Adrenal gland (tissue), 9 donors: ENCODE measurements at regions not wholly inside any gene's neighbourhood (a gene's known extent, or its start where the extent isn't known, plus 50 kb on each side); places are given as distances from the start of the nearest gene placed in this dataset.

Experiments
- DNase-seq, 7 donors: peaks; one replicate each; pipeline ENCODE4 v3.0.0-alpha.2; 2019 to 2020
- H3K27ac ChIP-seq, 5 donors: fragments of 200-600 bp; sonication (generic) in 4 of 5; 1 replicate in 3 of 5; 2 replicates in 2 of 5; pipeline versions ENCODE4 v1.5.1 to v1.8.0; 2016 to 2020; ENCODE audit warnings: mild to moderate bottlenecking in 1 of 5
- H3K27me3 ChIP-seq: fragments of 200-600 bp; 2 replicates; pipeline ENCODE4 v1.8.0; 2021
- H3K36me3 ChIP-seq, 2 donors: fragments of 200-600 bp; replicated peaks in 1 of 2; 1 replicate in 1 of 2; 2 replicates in 1 of 2; pipeline versions ENCODE4 v1.5.1 to v1.8.0; 2018 to 2022
- H3K4me1 ChIP-seq, 2 donors: fragments of 200-600 bp; replicated peaks in 1 of 2; 1 replicate in 1 of 2; 2 replicates in 1 of 2; pipeline versions ENCODE4 v1.5.1 to v1.8.0; 2018 to 2021
- H3K4me3 ChIP-seq, 4 donors: fragments of 200-600 bp; sonication (generic) in 3 of 4; one replicate each; pipeline ENCODE4 v1.5.1; 2016 to 2018
- H3K9me3 ChIP-seq, 3 donors: fragments of 200-600 bp; sonication (generic) in 1 of 3; replicated peaks in 1 of 3; 1 replicate in 2 of 3; 2 replicates in 1 of 3; pipeline versions ENCODE4 v1.5.1 to v1.8.0; 2016 to 2021
- POLR2A ChIP-seq, 2 donors: fragments of 450-650 bp; IDR thresholded peaks; one replicate each; pipeline ENCODE4 v1.6.1; 2017; ENCODE audit warnings: antibody characterized with exemption in 2 of 2, mild to moderate bottlenecking in 2 of 2, moderate library complexity in 1 of 2
- WGBS, 4 donors: extraction: QIAGEN DNeasy Blood & Tissue Kit in 2 of 4; methylation state at CpG; one replicate each; pipeline versions ENCODE4 v1.1.5 to v1.1.7; 2013 to 2017; 5-methylcytosine and 5-hydroxymethylcytosine counted together
- intact Hi-C, 2 donors: fragments of 100-400 bp; cut with DNase I; formaldehyde crosslinking; loops; one replicate each; pipeline versions ENCODE4 v1.14.1 to v1.15.0; 2022 to 2023
- TF ChIP-seq, protein P1 (sequence below), 6 experiments: fragments of 450-650 bp in 4 of 6; fragments of 200-600 bp in 2 of 6; sonication (generic) in 1 of 6; IDR thresholded peaks; 1 replicate in 5 of 6; 2 replicates in 1 of 6; pipeline versions ENCODE4 v1.5.1 to v1.8.0; 2016 to 2021; ENCODE audit warnings: antibody characterized with exemption in 6 of 6, mild to moderate bottlenecking in 2 of 6, moderate library complexity in 1 of 6
- donor health status: healthy with polysubstance abuse.
- donor health status: Bipolar disorder and iron deficiency.
- donor health status: DM: yes; HTN: yes; CAD: no.
- donor health status: DM: no; HTN: no; CAD: no.
- donor health status: DM: no; HTN: no; CAD: no.

DNA sequence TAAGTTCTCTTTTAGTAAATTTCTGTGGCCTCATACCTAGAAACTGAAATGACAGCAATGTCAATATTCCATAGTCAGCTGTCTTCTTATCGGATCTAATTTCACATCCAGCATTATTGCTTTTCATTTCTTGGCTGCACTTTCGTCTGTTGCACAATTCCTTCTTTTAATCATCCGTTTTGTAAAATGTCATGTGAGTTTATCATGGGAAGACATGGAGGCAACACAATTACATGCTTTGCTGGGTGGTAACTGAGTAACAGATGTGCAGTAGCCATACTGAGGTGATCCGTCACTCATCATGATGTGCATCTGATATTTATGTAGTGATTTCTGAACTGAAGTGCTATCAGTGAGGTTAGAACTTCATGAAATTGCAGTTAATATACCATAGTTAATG, 68.3 kb upstream of the SLC7A11 start:
- no peaks in the 10 kb centered on the region for H3K4me1 ChIP-seq
- no peak overlapping the region for H3K27ac ChIP-seq
- no peaks in the 10 kb centered on the region for H3K27me3 ChIP-seq
- intact Hi-C loops, result no loop called here
- H3K36me3 ChIP-seq, result no peaks in the 10 kb centered on the region
- H3K4me3 ChIP-seq, result no peak overlapping the region
- H3K9me3 ChIP-seq, result no peaks in the 10 kb centered on the region
- no peak for DNase-seq
- TF ChIP-seq, protein P1, sequence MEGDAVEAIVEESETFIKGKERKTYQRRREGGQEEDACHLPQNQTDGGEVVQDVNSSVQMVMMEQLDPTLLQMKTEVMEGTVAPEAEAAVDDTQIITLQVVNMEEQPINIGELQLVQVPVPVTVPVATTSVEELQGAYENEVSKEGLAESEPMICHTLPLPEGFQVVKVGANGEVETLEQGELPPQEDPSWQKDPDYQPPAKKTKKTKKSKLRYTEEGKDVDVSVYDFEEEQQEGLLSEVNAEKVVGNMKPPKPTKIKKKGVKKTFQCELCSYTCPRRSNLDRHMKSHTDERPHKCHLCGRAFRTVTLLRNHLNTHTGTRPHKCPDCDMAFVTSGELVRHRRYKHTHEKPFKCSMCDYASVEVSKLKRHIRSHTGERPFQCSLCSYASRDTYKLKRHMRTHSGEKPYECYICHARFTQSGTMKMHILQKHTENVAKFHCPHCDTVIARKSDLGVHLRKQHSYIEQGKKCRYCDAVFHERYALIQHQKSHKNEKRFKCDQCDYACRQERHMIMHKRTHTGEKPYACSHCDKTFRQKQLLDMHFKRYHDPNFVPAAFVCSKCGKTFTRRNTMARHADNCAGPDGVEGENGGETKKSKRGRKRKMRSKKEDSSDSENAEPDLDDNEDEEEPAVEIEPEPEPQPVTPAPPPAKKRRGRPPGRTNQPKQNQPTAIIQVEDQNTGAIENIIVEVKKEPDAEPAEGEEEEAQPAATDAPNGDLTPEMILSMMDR (IDR thresholded peaks at IDR 0.05), result no peak
- TF ChIP-seq POLR2A (IDR thresholded peaks at IDR 0.05), result no peak
- 45 to 68% (median 64%) methylated on average over 4 of the region's 4 CpGs for WGBS, 4 donors

DNA sequence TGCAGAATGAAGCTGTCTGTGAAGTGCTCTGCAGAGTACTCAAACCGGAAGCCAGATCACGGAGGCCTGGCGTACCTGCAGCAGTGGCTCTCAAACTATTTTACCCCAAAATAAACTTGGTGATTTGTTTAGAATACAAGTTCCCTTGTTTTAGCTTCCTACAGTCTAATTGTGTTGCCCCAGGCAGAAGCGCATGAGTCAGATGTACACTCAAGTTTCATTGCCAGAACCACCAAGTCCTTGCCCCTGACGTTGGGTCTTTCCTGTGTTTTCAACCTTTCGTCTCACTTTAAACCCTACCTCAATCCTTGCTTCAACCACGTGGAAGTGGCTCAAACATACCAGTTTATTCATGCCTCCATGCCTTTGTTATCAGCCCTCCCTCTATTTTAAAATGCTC, 66.2 kb upstream of the SLC7A11 start:
- 72 to 80% (median 78%) methylated on average over 7 of the region's 7 CpGs for WGBS, 4 donors
- H3K27ac ChIP-seq, result no peak overlapping the region
- H3K36me3 ChIP-seq, result no peaks in the 10 kb centered on the region
- H3K4me3 ChIP-seq, result no peak overlapping the region
- H3K9me3 ChIP-seq, result no peaks in the 10 kb centered on the region
- TF ChIP-seq, protein P1 (IDR thresholded peaks at IDR 0.05), result no peak
- no peak for TF ChIP-seq POLR2A (IDR thresholded peaks at IDR 0.05)
- no peak for DNase-seq
- no peaks in the 10 kb centered on the region for H3K4me1 ChIP-seq
- intact Hi-C loops, result no loop called here
- no peaks in the 10 kb centered on the region for H3K27me3 ChIP-seq

DNA sequence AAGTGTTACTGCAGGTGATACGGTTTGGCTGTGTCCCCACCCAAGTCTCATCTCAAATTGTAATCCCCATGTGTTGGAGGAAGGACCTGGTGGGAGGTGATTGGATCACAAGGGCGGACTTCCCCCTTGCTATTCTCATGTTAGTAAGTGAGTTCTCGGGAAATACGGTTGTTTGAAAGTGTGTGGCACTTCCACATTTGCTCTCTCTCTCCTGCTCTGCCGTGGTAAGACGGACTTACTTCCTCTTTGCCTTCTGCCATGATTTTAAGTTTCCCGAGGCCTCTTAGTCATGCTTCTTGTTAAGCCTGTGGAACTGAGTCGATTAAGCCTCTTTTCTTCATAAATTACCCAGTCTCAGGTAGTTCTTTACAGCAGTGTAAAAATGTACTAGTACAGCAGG, 65.2 kb upstream of the SLC7A11 start:
- intact Hi-C loops, result no loop called here
- no peaks in the 10 kb centered on the region for H3K9me3 ChIP-seq
- DNase-seq, result peak in 1 of 7 donors; percentile 16
- H3K36me3 ChIP-seq, result no peaks in the 10 kb centered on the region
- no peak overlapping the region for H3K4me3 ChIP-seq
- TF ChIP-seq POLR2A (IDR thresholded peaks at IDR 0.05), result no peak
- 69 to 77% (median 76%) methylated on average over 8 of the region's 8 CpGs for WGBS, 4 donors
- no peaks in the 10 kb centered on the region for H3K27me3 ChIP-seq
- no peak overlapping the region for H3K27ac ChIP-seq
- no peaks in the 10 kb centered on the region for H3K4me1 ChIP-seq

DNA sequence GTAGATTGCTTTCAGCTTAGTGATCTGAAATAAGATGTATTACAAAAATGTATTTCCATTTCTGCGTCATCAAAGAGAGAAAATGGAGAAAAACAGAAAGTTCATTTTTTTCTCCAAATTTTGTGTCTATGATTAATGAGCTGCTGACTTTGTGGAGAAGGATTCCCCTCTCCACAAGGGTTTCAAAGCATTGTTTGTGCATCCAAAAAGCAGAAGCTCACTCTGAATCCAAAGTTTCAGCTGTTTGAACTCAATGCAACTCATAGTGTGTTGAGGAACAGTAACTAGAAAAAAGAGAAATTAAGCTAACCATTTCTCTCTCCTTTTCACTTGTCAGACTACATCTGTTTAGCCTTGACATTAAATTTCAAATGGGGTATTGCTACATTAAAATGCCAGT, 62.9 kb upstream of the SLC7A11 start:
- H3K27me3 ChIP-seq, result no peaks in the 10 kb centered on the region
- DNase-seq, result no peak
- H3K27ac ChIP-seq, result no peak overlapping the region
- H3K4me1 ChIP-seq, result no peaks in the 10 kb centered on the region
- H3K36me3 ChIP-seq, result no peaks in the 10 kb centered on the region
- no peak for TF ChIP-seq POLR2A (IDR thresholded peaks at IDR 0.05)
- TF ChIP-seq, protein P1 (IDR thresholded peaks at IDR 0.05), result no peak
- H3K4me3 ChIP-seq, result no peak overlapping the region
- intact Hi-C loops, result no loop called here
- WGBS, 4 donors, result 80 to 88% (median 82%) methylated on average over 1 of the region's 1 CpG
- no peaks in the 10 kb centered on the region for H3K9me3 ChIP-seq

DNA sequence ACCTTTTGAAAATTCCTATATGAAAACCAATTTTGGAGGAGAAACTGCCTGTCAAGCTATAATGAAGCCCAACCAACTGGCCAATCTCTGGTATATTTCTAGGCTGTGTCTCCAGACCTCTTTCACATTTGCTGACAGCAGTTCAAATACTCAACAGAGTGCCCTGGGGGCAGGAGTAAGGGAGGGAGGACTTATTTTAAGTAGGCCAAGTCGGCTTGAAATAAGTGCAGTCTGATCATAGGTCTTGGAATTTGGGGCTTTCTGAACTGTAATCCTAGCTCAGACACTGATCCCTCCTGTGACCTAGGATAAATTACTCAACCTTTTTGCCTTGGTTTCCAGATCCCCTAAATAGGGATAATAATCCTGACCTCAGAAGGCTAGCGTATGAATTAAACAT, 59.4 kb upstream of the SLC7A11 start:
- intact Hi-C loops, result no loop called here
- Histone ChIP-seq H3K27ac (no peak overlapping the region), H3K4me1 (no peaks in the 10 kb centered on the region), H3K27me3 (no peaks in the 10 kb centered on the region), H3K4me3 (no peak overlapping the region), H3K9me3 (no peaks in the 10 kb centered on the region), H3K36me3 (no peaks in the 10 kb centered on the region)
- DNase-seq, result no peak
- no peak for TF ChIP-seq POLR2A (IDR thresholded peaks at IDR 0.05)
- TF ChIP-seq, protein P1 (IDR thresholded peaks at IDR 0.05), result no peak
- 72 to 76% (median 73%) methylated on average over 2 of the region's 2 CpGs for WGBS, 4 donors
